Adipocyte (in vitro differentiated cells): ENCODE measurements at regions not wholly inside any gene's neighbourhood (a gene's known extent, or its start where the extent isn't known, plus 50 kb on each side); places are given as distances from the start of the nearest gene placed in this dataset.

ENCODE experiments used
- DNase-seq: peaks from one replicate; pipeline ENCODE4 v3.0.0-alpha.2; 2015; ENCODE audit warnings: low read depth
- H3K27me3 ChIP-seq: replicated peaks from 2 replicates; pipeline ENCODE4 v1.7.0; 2013; ENCODE audit warnings: mild to moderate bottlenecking, low read length, moderate library complexity; ENCODE audit not compliant: control insufficient read depth, insufficient read depth
- H3K36me3 ChIP-seq: 2 replicates; pipeline ENCODE4 v1.7.0; 2013; ENCODE audit warnings: low read length, mild to moderate bottlenecking, moderate library complexity; ENCODE audit not compliant: control insufficient read depth, insufficient read depth, severe bottlenecking
- H3K4me1 ChIP-seq: 2 replicates; pipeline ENCODE4 v1.7.0; 2013; ENCODE audit warnings: mild to moderate bottlenecking, low read length, moderate library complexity; ENCODE audit not compliant: control insufficient read depth, insufficient read depth
- H3K4me3 ChIP-seq: 2 replicates; pipeline ENCODE4 v1.7.0; 2013; ENCODE audit warnings: mild to moderate bottlenecking, low read length, moderate library complexity
- H3K9ac ChIP-seq: 2 replicates; pipeline ENCODE4 v1.7.0; 2013; ENCODE audit warnings: mild to moderate bottlenecking, low read length, moderate library complexity
- H3K9me3 ChIP-seq: 2 replicates; pipeline ENCODE4 v1.7.0; 2013; ENCODE audit warnings: mild to moderate bottlenecking, low read length, moderate library complexity; ENCODE audit not compliant: control insufficient read depth

- Histone ChIP-seq H3K9me3 (no peaks in the 10 kb centered on the region), H3K36me3 (no peaks in the 10 kb centered on the region), H3K27me3 (no peaks in the 10 kb centered on the region), H3K9ac (no peak overlapping the region), H3K4me3 (no peak overlapping the region), H3K4me1 (peaks cover 38% of the 10 kb centered on the region)
- no peak for DNase-seq
Observed at GRCh38 chr21:28747464-28747863, 245.2 kb downstream of the LTN1 start.

GRCh38 chr21:28746166-28746565 lies 246.5 kb downstream of the LTN1 start:
- Histone ChIP-seq H3K9me3 (no peaks in the 10 kb centered on the region), H3K9ac (peak overlapping the region; percentile 91), H3K27me3 (no peaks in the 10 kb centered on the region), H3K4me1 (peaks cover 44% of the 10 kb centered on the region), H3K4me3 (no peak overlapping the region), H3K36me3 (no peaks in the 10 kb centered on the region)
- DNase-seq = no peak

GRCh38 chr21:28745131-28746016 lies 247.3 kb downstream of the LTN1 start:
- peak; percentile 89 for DNase-seq
- Histone ChIP-seq H3K9me3 (no peaks in the 10 kb centered on the region), H3K27me3 (no peaks in the 10 kb centered on the region), H3K4me1 (peaks cover 45% of the 10 kb centered on the region), H3K9ac (peak overlapping the region; percentile 91), H3K36me3 (no peaks in the 10 kb centered on the region), H3K4me3 (peak overlapping the region; percentile 75)

- Histone ChIP-seq H3K4me3 (no peak overlapping the region), H3K9ac (peak overlapping the region; percentile 58), H3K4me1 (peaks cover 37% of the 10 kb centered on the region), H3K9me3 (no peaks in the 10 kb centered on the region), H3K36me3 (no peaks in the 10 kb centered on the region), H3K27me3 (no peaks in the 10 kb centered on the region)
- no peak for DNase-seq
Observed at GRCh38 chr21:28743723-28744122, 249.0 kb downstream of the LTN1 start.

GRCh38 chr21:28742527-28742926 lies 250.2 kb downstream of the LTN1 start:
- DNase-seq = peak; percentile 71
- H3K27me3 ChIP-seq = no peaks in the 10 kb centered on the region
- H3K9ac ChIP-seq = peak overlapping the region; percentile 58

GRCh38 chr21:28740125-28740524 lies 252.6 kb downstream of the LTN1 start:
- Histone ChIP-seq H3K4me3 (no peak overlapping the region), H3K9ac (no peak overlapping the region), H3K4me1 (peaks cover 23% of the 10 kb centered on the region), H3K27me3 (no peaks in the 10 kb centered on the region), H3K36me3 (no peaks in the 10 kb centered on the region), H3K9me3 (no peaks in the 10 kb centered on the region)
- no peak for DNase-seq

More at GRCh38 chr21:28742527-28742926, 250.2 kb downstream of the LTN1 start:
- Histone ChIP-seq H3K4me1 (peaks cover 39% of the 10 kb centered on the region), H3K9me3 (no peaks in the 10 kb centered on the region), H3K4me3 (no peak overlapping the region), H3K36me3 (no peaks in the 10 kb centered on the region)

DNA sequence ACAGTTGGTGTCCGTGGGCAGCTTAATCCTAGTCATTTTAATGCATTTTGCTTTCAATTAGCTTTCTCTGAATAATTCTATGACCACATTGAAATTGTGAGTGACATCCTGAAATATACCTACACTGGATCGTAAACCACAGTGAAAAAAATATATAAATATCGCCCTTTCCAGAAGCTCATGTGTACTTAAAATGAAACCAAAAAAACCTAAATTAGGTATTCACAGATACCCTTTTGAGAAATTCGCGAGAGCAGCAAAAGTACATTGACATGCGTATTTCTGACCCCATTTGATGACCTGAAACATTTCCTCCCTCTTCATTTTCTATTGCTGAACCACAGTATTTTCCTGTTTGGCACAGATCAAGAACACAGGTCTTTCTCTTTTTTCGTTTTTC lies 253.8 kb downstream of the LTN1 start:
- DNase-seq = no peak
- Histone ChIP-seq H3K4me3 (no peak overlapping the region), H3K9me3 (no peaks in the 10 kb centered on the region), H3K27me3 (no peaks in the 10 kb centered on the region), H3K9ac (no peak overlapping the region), H3K36me3 (no peaks in the 10 kb centered on the region), H3K4me1 (peaks cover 17% of the 10 kb centered on the region)

GRCh38 chr21:28738420-28738704 lies 254.3 kb downstream of the LTN1 start:
- Histone ChIP-seq H3K36me3 (no peaks in the 10 kb centered on the region), H3K9ac (no peak overlapping the region), H3K9me3 (no peaks in the 10 kb centered on the region), H3K27me3 (no peaks in the 10 kb centered on the region), H3K4me1 (peaks cover 17% of the 10 kb centered on the region), H3K4me3 (no peak overlapping the region)
- no peak for DNase-seq

DNA sequence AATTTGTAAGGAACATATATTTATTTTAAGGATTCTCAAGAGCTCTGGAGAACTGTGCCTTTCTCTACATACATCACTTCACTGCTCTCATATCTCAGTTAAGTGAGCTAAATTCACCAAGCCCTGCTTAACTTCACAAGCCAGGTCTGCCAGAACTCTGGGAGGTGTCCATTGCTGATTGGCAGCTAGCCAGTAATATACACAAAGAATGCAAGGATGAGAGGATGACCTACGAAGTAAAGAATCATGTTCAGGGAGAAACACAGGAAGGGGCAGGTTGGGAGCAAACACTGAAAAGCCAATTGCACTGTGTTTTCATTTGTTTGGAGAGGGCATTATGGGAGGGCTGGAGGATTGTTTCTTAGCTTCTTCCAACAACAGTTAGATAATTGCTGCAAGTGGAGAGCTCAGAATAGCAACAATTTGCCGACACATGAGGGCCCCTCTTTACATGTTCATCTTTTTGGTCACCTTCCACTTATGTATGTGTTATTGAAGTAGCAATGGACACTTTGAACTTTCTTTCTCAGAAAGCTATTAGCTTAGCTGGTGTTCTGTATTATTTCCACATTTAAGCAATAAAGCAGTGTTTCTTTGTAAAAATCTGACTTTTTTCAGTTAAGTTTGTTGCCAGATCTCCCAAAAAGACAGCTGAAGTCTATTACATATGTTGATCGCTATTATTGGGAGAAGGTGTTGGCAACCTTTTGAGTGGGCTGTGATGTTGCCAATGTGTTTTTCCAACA lies 254.8 kb downstream of the LTN1 start:
- Histone ChIP-seq H3K36me3 (no peaks in the 10 kb centered on the region), H3K27me3 (no peaks in the 10 kb centered on the region), H3K9ac (no peak overlapping the region), H3K4me1 (peaks cover 15% of the 10 kb centered on the region), H3K4me3 (no peak overlapping the region), H3K9me3 (no peaks in the 10 kb centered on the region)
- DNase-seq = peak; percentile 15

GRCh38 chr21:28734522-28735175 lies 258.0 kb downstream of the LTN1 start:
- Histone ChIP-seq H3K27me3 (no peaks in the 10 kb centered on the region), H3K36me3 (peaks cover 7% of the 10 kb centered on the region), H3K9me3 (peaks cover 3% of the 10 kb centered on the region), H3K4me3 (no peak overlapping the region), H3K4me1 (peaks cover 3% of the 10 kb centered on the region), H3K9ac (no peak overlapping the region)
- no peak for DNase-seq

GRCh38 chr21:28731700-28732321 lies 260.9 kb downstream of the LTN1 start:
- Histone ChIP-seq H3K4me3 (no peak overlapping the region), H3K4me1 (no peaks in the 10 kb centered on the region), H3K36me3 (peaks cover 7% of the 10 kb centered on the region), H3K9ac (no peak overlapping the region), H3K27me3 (no peaks in the 10 kb centered on the region), H3K9me3 (peaks cover 3% of the 10 kb centered on the region)
- no peak for DNase-seq
